Keratinocyte (primary cell): ENCODE measurements at regions not wholly inside any gene's neighbourhood (a gene's known extent, or its start where the extent isn't known, plus 50 kb on each side); places are given as distances from the start of the nearest gene placed in this dataset.

Experiments
- DNase-seq: peaks from one replicate; pipeline ENCODE4 v3.0.0-alpha.2; 2011; ENCODE audit warnings: low read depth, missing footprints, low spot score
- FAIRE-seq: peaks from 2 replicates; lab custom pipeline; 2011; peaks lifted over from hg19 to GRCh38; lab: Jason Lieb, UNC
- H2AFZ ChIP-seq: 2 replicates; pipeline ENCODE4 v1.6.0; 2012; ENCODE audit warnings: low read length, control low read depth, inconsistent platforms; ENCODE audit not compliant: control insufficient read depth
- H3K27ac ChIP-seq: 2 replicates; pipeline ENCODE4 v1.5.1; 2011; ENCODE audit warnings: low read length; ENCODE audit not compliant: control insufficient read depth, insufficient read depth
- H3K27me3 ChIP-seq: 3 replicates; pipeline ENCODE4 v1.6.0; 2011; ENCODE audit warnings: low read length; ENCODE audit not compliant: control insufficient read depth, insufficient read depth; ENCODE audit errors: extremely low read depth
- H3K36me3 ChIP-seq, 2 experiments: 2 replicates in 1 of 2; 3 replicates in 1 of 2; pipeline ENCODE4 v1.5.1; 2011; ENCODE audit warnings: low read length in 2 of 2, mild to moderate bottlenecking in 1 of 2; ENCODE audit not compliant: control insufficient read depth in 2 of 2, insufficient read depth in 2 of 2; ENCODE audit errors: extremely low read depth in 1 of 2
- H3K4me1 ChIP-seq: 3 replicates; pipeline ENCODE4 v1.5.1; 2011; ENCODE audit warnings: low read length; ENCODE audit not compliant: control insufficient read depth, insufficient read depth; ENCODE audit errors: extremely low read depth
- H3K4me2 ChIP-seq: 3 replicates; pipeline ENCODE4 v1.6.0; 2011; ENCODE audit warnings: low read depth, low read length; ENCODE audit not compliant: control insufficient read depth, insufficient read depth; ENCODE audit errors: extremely low read depth
- H3K4me3 ChIP-seq, 3 experiments: fragments of 200-600 bp in 1 of 3; sonication (generic) in 1 of 3; 2 replicates in 2 of 3; 3 replicates in 1 of 3; pipeline ENCODE4 v1.5.1; 2011 to 2016; ENCODE audit warnings: low read length in 3 of 3, mild to moderate bottlenecking in 3 of 3, control low read depth in 2 of 3, inconsistent platforms in 1 of 3, low read depth in 1 of 3, mixed read lengths in 1 of 3, mixed run types in 1 of 3, moderate library complexity in 1 of 3; ENCODE audit not compliant: control insufficient read depth in 2 of 3, insufficient read depth in 2 of 3; ENCODE audit errors: extremely low read depth in 1 of 3
- H3K79me2 ChIP-seq: 2 replicates; pipeline ENCODE4 v1.6.0; 2012; ENCODE audit warnings: low read length; ENCODE audit not compliant: control insufficient read depth, insufficient read depth
- H3K9ac ChIP-seq: 3 replicates; pipeline ENCODE4 v1.6.0; 2011; ENCODE audit warnings: low read length; ENCODE audit not compliant: control insufficient read depth, insufficient read depth; ENCODE audit errors: extremely low read depth
- H3K9me1 ChIP-seq: 3 replicates; pipeline ENCODE4 v1.6.0; 2011; ENCODE audit warnings: low read length; ENCODE audit not compliant: control insufficient read depth, insufficient read depth; ENCODE audit errors: extremely low read depth
- H3K9me3 ChIP-seq: 2 replicates; pipeline ENCODE4 v1.5.1; 2012; ENCODE audit warnings: low read depth, low read length; ENCODE audit not compliant: control insufficient read depth
- H4K20me1 ChIP-seq: 3 replicates; pipeline ENCODE4 v1.6.0; 2011; ENCODE audit warnings: low read length; ENCODE audit not compliant: control insufficient read depth, insufficient read depth; ENCODE audit errors: extremely low read depth
- EZH2 ChIP-seq: IDR thresholded peaks from one replicate; pipeline ENCODE4 v1.6.1; 2012; ENCODE audit warnings: inconsistent platforms, mild to moderate bottlenecking, low read length, moderate library complexity
- dilution Hi-C: fragments of 300-500 bp; cut with MboI; formaldehyde crosslinking; loops from one replicate; pipeline ENCODE4 v1.7.0; 2020; ENCODE audit warnings: low sequenced_read_pairs; ENCODE audit not compliant: extremely low pct_ligation_motif_present
- TF ChIP-seq, protein P1 (sequence below), 3 experiments: IDR thresholded peaks in 1 of 3; conservative IDR thresholded peaks in 1 of 3; optimal IDR thresholded peaks in 1 of 3; 2 replicates in 2 of 3; 3 replicates in 1 of 3; pipeline versions ENCODE3 to v1.5.1; 2011; ENCODE audit warnings: low read length in 3 of 3, mild to moderate bottlenecking in 3 of 3, moderate library complexity in 2 of 3, control low read depth in 1 of 3, inconsistent platforms in 1 of 3; ENCODE audit not compliant: insufficient read depth in 2 of 3; ENCODE audit errors: extremely low read depth in 1 of 3

- H2AFZ ChIP-seq: no peak overlapping the region
- no peak for FAIRE-seq
- no peak for DNase-seq
- TF ChIP-seq EZH2: no peak
- TF ChIP-seq, protein P1, sequence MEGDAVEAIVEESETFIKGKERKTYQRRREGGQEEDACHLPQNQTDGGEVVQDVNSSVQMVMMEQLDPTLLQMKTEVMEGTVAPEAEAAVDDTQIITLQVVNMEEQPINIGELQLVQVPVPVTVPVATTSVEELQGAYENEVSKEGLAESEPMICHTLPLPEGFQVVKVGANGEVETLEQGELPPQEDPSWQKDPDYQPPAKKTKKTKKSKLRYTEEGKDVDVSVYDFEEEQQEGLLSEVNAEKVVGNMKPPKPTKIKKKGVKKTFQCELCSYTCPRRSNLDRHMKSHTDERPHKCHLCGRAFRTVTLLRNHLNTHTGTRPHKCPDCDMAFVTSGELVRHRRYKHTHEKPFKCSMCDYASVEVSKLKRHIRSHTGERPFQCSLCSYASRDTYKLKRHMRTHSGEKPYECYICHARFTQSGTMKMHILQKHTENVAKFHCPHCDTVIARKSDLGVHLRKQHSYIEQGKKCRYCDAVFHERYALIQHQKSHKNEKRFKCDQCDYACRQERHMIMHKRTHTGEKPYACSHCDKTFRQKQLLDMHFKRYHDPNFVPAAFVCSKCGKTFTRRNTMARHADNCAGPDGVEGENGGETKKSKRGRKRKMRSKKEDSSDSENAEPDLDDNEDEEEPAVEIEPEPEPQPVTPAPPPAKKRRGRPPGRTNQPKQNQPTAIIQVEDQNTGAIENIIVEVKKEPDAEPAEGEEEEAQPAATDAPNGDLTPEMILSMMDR (optimal IDR thresholded peaks at IDR 0.05 in 1 of 3, IDR thresholded peaks at IDR 0.05 in 1 of 3, conservative IDR thresholded peaks at IDR 0.05 in 1 of 3; ENCODE audit: extremely low read depth in 1 of 3, insufficient read depth in 2 of 3, low read length in 3 of 3): no peak
- H3K79me2 ChIP-seq: no peaks in the 10 kb centered on the region
- H3K36me3 ChIP-seq: no peaks in the 10 kb centered on the region
- no peaks in the 10 kb centered on the region for H3K27me3 ChIP-seq
- H3K4me3 ChIP-seq: no peak overlapping the region
- no peaks in the 10 kb centered on the region for H3K9me3 ChIP-seq
- no peak overlapping the region for H3K27ac ChIP-seq
- no peak overlapping the region for H3K9ac ChIP-seq
- no peaks in the 10 kb centered on the region for H4K20me1 ChIP-seq
- no peaks in the 10 kb centered on the region for H3K9me1 ChIP-seq
- no peak overlapping the region for H3K4me2 ChIP-seq
- no peaks in the 10 kb centered on the region for H3K4me1 ChIP-seq
- dilution Hi-C loops: no loop called here
These were observed 320.2 kb upstream of the MME start for GRCh38 chr3:154759966-154760365.

DNA sequence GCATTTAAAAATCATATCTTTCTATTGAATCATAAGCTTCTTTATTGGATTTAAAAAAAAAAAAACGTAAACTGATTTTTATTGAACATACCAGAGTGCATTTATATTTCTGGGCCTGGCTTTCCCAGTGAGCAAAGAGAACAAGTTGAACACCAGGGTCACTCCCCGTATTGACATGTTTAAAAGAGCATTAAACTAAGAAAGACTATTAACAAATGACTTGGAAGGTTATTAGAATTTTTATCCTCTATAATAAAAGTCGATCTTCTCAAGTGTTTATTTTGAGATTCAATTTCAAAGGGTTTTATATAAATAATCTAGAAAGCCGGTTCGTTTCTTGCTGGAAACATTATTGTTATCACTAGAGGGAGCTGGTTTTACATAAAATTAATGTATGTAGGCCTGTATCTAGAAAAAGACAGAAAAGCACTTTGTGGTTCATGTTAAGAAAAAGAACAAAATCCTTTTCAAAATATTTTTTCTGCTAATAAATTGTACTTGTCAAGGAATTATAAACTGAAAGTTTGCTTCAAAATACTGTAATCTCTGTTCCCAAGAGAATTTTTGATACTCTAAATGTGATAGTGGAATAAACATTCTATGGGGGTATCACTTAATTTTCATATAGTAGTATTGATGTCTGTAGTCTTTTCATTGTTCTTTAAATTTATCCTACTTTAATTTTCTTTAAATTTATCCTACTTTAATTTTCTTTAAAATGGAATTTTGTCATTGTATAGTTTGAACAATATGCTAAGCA, 321.8 kb upstream of the MME start:
- Histone ChIP-seq H3K9me3 (no peaks in the 10 kb centered on the region), H2AFZ (no peak overlapping the region), H3K4me1 (no peaks in the 10 kb centered on the region), H3K9me1 (no peaks in the 10 kb centered on the region), H3K4me3 (no peak overlapping the region), H3K79me2 (no peaks in the 10 kb centered on the region), H3K4me2 (no peak overlapping the region), H3K27me3 (no peaks in the 10 kb centered on the region), H3K27ac (no peak overlapping the region), H4K20me1 (no peaks in the 10 kb centered on the region), H3K9ac (no peak overlapping the region), H3K36me3 (no peaks in the 10 kb centered on the region)
- TF ChIP-seq, protein P1 (optimal IDR thresholded peaks at IDR 0.05 in 1 of 3, IDR thresholded peaks at IDR 0.05 in 1 of 3, conservative IDR thresholded peaks at IDR 0.05 in 1 of 3; ENCODE audit: extremely low read depth in 1 of 3, insufficient read depth in 2 of 3, low read length in 3 of 3): peak in 1 of 3 experiments; percentile 18
- TF ChIP-seq EZH2: no peak
- no peak for FAIRE-seq
- dilution Hi-C loops: no loop called here
- no peak for DNase-seq
